Type B pancreatic cell (in vitro differentiated cells): ENCODE measurements at regions not wholly inside any gene's neighbourhood (a gene's known extent, or its start where the extent isn't known, plus 50 kb on each side); places are given as distances from the start of the nearest gene placed in this dataset.
A peak's percentile ranks its signal among the peaks of the same experiment; 100 is the strongest.

Experiments
- DNase-seq: peaks from one replicate; pipeline ENCODE4 v3.0.0; 2021; ENCODE audit warnings: mixed read lengths; ENCODE audit not compliant: unreplicated experiment; ENCODE audit errors: extremely low spot score
- H3K27ac Mint-ChIP-seq: 2 replicates; pipeline ENCODE4 v1.8.0; 2021; ENCODE audit warnings: mild to moderate bottlenecking, mixed read lengths
- H3K27me3 Mint-ChIP-seq: 2 replicates; pipeline ENCODE4 v1.8.0; 2021; ENCODE audit warnings: mixed read lengths
- H3K36me3 Mint-ChIP-seq: 2 replicates; pipeline ENCODE4 v1.8.0; 2021; ENCODE audit warnings: mixed read lengths
- H3K4me1 Mint-ChIP-seq: one replicate; pipeline ENCODE4 v1.8.0; 2021; ENCODE audit warnings: mixed read lengths; ENCODE audit not compliant: unreplicated experiment
- H3K4me3 Mint-ChIP-seq: 2 replicates; pipeline ENCODE4 v1.8.0; 2021; ENCODE audit warnings: mild to moderate bottlenecking, mixed read lengths
- H3K9me3 Mint-ChIP-seq: 2 replicates; pipeline ENCODE4 v1.8.0; 2021; ENCODE audit warnings: mixed read lengths
- TF ChIP-seq, protein P1 (sequence below): fragments of 200-600 bp; sonication (generic); conservative IDR thresholded peaks from 2 replicates; pipeline ENCODE4 v1.5.0; 2021; ENCODE audit warnings: antibody characterized with exemption, mild to moderate bottlenecking

DNA sequence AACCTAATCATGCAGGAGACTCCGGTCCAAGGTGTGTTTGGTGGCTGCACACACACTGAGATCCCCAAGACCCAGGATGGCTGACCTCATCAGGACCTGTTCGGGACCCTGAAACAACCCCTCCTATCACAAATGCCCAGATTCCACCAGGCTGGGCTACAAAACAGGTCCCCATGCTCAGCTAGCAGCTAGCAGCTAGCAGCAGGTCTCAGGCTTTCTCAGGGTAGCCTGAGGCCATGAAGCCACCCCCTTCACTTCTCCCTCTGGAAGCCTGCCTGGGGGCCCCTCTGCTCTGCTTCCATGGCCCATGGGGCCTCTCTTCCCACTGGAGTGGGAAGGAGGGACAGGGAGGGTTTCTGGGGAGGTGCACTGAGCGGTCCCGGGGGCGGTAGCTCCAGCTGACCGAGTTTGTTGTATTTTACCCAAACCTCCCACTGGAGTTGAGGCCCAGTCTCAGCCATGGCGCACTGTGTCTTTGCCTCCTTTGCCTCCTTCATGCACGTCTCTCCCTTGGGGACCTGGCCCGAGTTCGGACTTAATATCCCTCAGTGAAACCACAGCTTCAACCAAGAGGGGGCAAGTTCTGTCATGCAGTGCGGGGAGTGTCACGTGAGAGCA lies 95.1 kb upstream of the GPR26 start:
- H3K4me3 Mint-ChIP-seq: no peak overlapping the region

DNA sequence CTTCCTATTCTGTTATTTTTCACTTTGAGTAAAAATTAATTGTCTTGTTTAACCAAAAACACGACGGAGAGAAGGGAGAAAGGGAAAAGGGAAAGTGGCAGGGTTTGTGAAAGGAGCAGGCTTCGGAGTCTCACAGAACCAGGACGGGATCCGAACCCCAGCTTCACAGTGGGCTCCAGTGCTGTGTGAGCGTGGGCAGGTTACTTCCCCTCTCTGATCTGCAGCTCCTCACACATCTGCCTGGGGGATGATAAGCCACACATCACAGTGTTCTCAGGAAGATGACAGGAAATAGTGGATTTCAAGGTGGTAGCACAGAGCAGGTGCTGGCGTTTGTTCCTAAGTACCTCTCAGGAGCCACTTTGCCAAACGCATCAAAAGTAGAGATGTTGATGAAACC lies 94.2 kb upstream of the GPR26 start:
- no peak overlapping the region for H3K4me3 Mint-ChIP-seq

More for the DNA sequence above, 95.1 kb upstream of the GPR26 start:
- Mint-ChIP-seq H3K27ac (no peak overlapping the region), H3K27me3 (peaks cover 69% of the 10 kb centered on the region), H3K4me1 (no peaks in the 10 kb centered on the region), H3K9me3 (no peaks in the 10 kb centered on the region), H3K36me3 (no peaks in the 10 kb centered on the region)
- DNase-seq: no peak
- TF ChIP-seq, protein P1, sequence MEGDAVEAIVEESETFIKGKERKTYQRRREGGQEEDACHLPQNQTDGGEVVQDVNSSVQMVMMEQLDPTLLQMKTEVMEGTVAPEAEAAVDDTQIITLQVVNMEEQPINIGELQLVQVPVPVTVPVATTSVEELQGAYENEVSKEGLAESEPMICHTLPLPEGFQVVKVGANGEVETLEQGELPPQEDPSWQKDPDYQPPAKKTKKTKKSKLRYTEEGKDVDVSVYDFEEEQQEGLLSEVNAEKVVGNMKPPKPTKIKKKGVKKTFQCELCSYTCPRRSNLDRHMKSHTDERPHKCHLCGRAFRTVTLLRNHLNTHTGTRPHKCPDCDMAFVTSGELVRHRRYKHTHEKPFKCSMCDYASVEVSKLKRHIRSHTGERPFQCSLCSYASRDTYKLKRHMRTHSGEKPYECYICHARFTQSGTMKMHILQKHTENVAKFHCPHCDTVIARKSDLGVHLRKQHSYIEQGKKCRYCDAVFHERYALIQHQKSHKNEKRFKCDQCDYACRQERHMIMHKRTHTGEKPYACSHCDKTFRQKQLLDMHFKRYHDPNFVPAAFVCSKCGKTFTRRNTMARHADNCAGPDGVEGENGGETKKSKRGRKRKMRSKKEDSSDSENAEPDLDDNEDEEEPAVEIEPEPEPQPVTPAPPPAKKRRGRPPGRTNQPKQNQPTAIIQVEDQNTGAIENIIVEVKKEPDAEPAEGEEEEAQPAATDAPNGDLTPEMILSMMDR: no peak

DNA sequence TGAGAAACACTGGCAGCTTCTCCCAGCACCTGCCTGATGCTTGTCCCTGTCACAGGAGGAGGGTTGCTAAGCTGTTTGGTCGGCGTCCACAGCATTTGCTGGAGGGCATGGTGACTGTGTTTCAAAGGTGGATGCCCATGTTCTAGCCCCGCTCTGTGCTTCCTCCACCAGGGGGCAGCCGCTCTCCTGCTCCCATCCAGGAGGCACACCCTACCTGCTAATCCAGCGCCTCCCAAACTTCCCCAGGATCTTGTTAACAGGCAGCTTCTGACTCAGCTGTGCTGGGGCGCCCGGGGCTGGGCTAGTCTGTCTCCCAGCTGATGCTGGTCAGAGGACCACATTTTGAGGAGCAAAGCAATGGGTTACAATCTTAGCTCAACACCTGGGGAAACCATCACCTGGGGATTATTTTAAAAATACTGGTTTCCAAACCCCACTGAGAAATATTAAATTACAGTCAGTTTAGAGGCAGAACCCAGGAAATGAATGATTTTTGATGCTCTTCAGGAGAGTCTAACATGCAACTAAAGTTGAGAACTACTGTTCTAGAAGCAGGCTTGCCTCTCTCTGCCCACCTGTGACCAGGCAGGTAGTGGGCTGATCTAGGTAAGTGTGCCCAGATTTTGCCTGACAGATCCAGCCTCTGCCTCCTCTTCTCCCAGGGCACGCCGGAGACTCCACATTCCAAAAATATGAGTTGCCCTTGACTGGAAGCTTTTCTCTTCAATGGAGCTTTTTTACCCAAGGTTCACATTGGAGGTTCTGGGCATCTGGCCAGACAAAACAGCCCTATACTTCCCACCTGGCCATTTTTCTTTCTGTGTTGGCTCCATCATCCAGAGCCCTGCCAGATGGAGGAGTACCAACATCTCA lies 92.7 kb upstream of the GPR26 start:
- TF ChIP-seq, protein P1: peak; percentile 74
- Mint-ChIP-seq H3K9me3 (no peaks in the 10 kb centered on the region), H3K27me3 (peaks cover 72% of the 10 kb centered on the region), H3K36me3 (no peaks in the 10 kb centered on the region), H3K4me1 (no peaks in the 10 kb centered on the region), H3K4me3 (no peak overlapping the region), H3K27ac (no peak overlapping the region)
- no peak for DNase-seq

More for the DNA sequence above, 94.2 kb upstream of the GPR26 start:
- no peak for DNase-seq
- H3K4me1 Mint-ChIP-seq: no peaks in the 10 kb centered on the region
- no peaks in the 10 kb centered on the region for H3K9me3 Mint-ChIP-seq
- H3K36me3 Mint-ChIP-seq: no peaks in the 10 kb centered on the region
- H3K27me3 Mint-ChIP-seq: peaks cover 72% of the 10 kb centered on the region
- TF ChIP-seq, protein P1: no peak
- no peak overlapping the region for H3K27ac Mint-ChIP-seq

DNA sequence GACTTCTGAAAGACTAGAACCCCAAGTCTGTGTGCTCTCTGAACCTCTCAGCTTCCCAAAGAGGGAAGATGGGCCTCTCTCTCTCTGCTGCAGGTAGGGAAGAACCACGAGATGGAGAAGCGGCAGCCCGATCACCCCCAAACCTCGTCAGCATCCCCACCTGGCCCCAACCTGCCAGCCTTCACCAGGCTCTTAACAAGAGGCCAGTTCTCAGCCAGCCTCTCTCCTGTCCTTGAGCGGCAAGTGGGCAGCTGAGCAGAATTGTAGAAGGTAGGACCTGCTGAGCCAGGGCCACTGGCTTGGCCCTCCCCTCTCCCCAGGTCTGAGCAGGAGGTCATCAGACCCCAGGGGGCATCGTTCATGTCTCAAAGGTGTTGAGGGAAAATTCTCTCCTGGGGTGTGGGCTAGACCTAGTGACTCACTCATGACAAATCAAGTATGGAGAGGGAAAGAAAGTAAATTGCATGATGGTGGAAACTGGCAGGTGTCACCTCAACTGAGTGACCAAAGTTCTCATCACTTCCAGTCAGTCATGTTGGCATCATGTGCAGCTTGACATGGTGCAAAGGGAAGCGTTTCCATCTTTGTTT lies 92.0 kb upstream of the GPR26 start:
- no peaks in the 10 kb centered on the region for H3K9me3 Mint-ChIP-seq
- peaks cover 72% of the 10 kb centered on the region for H3K27me3 Mint-ChIP-seq
- no peak overlapping the region for H3K4me3 Mint-ChIP-seq
- TF ChIP-seq, protein P1: no peak
- H3K4me1 Mint-ChIP-seq: no peaks in the 10 kb centered on the region
- H3K27ac Mint-ChIP-seq: no peak overlapping the region
- no peaks in the 10 kb centered on the region for H3K36me3 Mint-ChIP-seq
- DNase-seq: no peak

DNA sequence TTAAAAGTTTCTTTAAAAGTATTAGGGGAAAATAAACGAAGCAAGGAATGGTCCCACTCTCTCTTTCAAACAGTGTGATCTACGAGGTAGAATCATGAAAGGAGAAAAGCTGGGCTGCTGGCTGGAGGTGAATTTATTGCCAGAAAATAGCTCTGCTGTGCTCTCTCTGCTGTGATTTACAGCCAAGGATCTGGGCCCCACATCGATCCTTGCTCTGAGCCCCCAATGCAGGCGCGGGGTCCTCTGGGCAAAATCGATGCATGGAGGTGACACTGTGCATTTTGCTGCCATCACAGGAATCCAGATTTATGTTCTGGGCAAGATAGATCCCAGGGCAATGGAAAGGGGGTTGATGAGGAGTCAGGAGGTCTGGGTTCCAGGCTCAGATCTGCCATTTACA lies 91.0 kb upstream of the GPR26 start:
- no peak overlapping the region for H3K4me3 Mint-ChIP-seq
- no peaks in the 10 kb centered on the region for H3K36me3 Mint-ChIP-seq
- peaks cover 80% of the 10 kb centered on the region for H3K27me3 Mint-ChIP-seq
- no peak for DNase-seq
- no peaks in the 10 kb centered on the region for H3K4me1 Mint-ChIP-seq
- H3K9me3 Mint-ChIP-seq: no peaks in the 10 kb centered on the region
- no peak overlapping the region for H3K27ac Mint-ChIP-seq
- TF ChIP-seq, protein P1: no peak
